ENCODE measurements at regions not wholly inside any gene's neighbourhood (a gene's known extent, or its start where the extent isn't known, plus 50 kb on each side); places are given as distances from the start of the nearest gene placed in this dataset.

- no peaks in the 10 kb centered on the region for H3K9me3 ChIP-seq (replicated peaks; ENCODE audit: control insufficient read depth, insufficient read depth, low read length)
- no peak overlapping the region for H3K27ac ChIP-seq (ENCODE audit: insufficient read depth, low read depth, low read length)
- no peaks in the 10 kb centered on the region for H3K79me2 ChIP-seq (ENCODE audit: control insufficient read depth, insufficient read depth, low read length)
- dilution Hi-C loops (cut with MboI; ENCODE audit: extremely low pct_ligation_motif_present, low sequenced_read_pairs): no loop called here
- H3K4me1 ChIP-seq (ENCODE audit: control insufficient read depth, extremely low read depth, insufficient read depth, low read length): no peaks in the 10 kb centered on the region
- no peak for TF ChIP-seq MYC (IDR thresholded peaks at IDR 0.05; ENCODE audit: low read depth, low read length)
- no peak for FAIRE-seq
- POLR2A ChIA-PET: no interaction called here
- no peak overlapping the region for H3K9ac ChIP-seq (replicated peaks; ENCODE audit: extremely low read depth, insufficient read depth, low read length)
- intact Hi-C loops (cut with micrococcal nuclease): no loop called here
- CTCF ChIA-PET: no interaction called here
- H3K27me3 ChIP-seq (ENCODE audit: control insufficient read depth in 2 of 2, insufficient read depth in 2 of 2, low read length in 2 of 2): peaks cover 0 to 5% of the 10 kb centered on the region in 2 experiments
- BruUV-seq (replicated peaks): no TSS peak
- no peak for DNase-seq (ENCODE audit: low read depth, low spot score)
- no peaks in the 10 kb centered on the region for H3K9me1 ChIP-seq (replicated peaks; ENCODE audit: control insufficient read depth, extremely low read depth, insufficient read depth, low read length)
- no peak overlapping the region for H3K4me3 ChIP-seq (replicated peaks in 1 of 3; ENCODE audit: insufficient read depth in 1 of 3, low read depth in 1 of 3, low read length in 3 of 3)
- H3K36me3 ChIP-seq (ENCODE audit: control insufficient read depth in 2 of 2, extremely low read depth in 1 of 2, insufficient read depth in 2 of 2, low read length in 2 of 2): no peaks in the 10 kb centered on the region
- no peak overlapping the region for H2AFZ ChIP-seq (ENCODE audit: low read depth, low read length)
- H4K20me1 ChIP-seq (replicated peaks; ENCODE audit: control insufficient read depth, extremely low read depth, insufficient read depth, low read length): no peaks in the 10 kb centered on the region
- H3K4me2 ChIP-seq (ENCODE audit: insufficient read depth, low read length): no peak overlapping the region
Observed at GRCh38 chr20:57781901-57782300, 72.1 kb upstream of the PMEPA1 start.

GRCh38 chr20:57780906-57781305 is 71.1 kb upstream of the PMEPA1 start:
- intact Hi-C loops (cut with micrococcal nuclease): no loop called here
- H3K4me3 ChIP-seq (replicated peaks in 1 of 3; ENCODE audit: insufficient read depth in 1 of 3, low read depth in 1 of 3, low read length in 3 of 3): no peak overlapping the region
- H2AFZ ChIP-seq (ENCODE audit: low read depth, low read length): no peak overlapping the region
- H3K4me1 ChIP-seq (ENCODE audit: control insufficient read depth, extremely low read depth, insufficient read depth, low read length): no peaks in the 10 kb centered on the region
- no peak overlapping the region for H3K4me2 ChIP-seq (ENCODE audit: insufficient read depth, low read length)
- no peak for DNase-seq (ENCODE audit: low read depth, low spot score)
- H3K9me1 ChIP-seq (replicated peaks; ENCODE audit: control insufficient read depth, extremely low read depth, insufficient read depth, low read length): no peaks in the 10 kb centered on the region
- H3K27me3 ChIP-seq (ENCODE audit: control insufficient read depth in 2 of 2, insufficient read depth in 2 of 2, low read length in 2 of 2): peaks cover 0 to 5% of the 10 kb centered on the region in 2 experiments
- no peak for FAIRE-seq
- POLR2A ChIA-PET: no interaction called here
- H3K79me2 ChIP-seq (ENCODE audit: control insufficient read depth, insufficient read depth, low read length): no peaks in the 10 kb centered on the region
- dilution Hi-C loops (cut with MboI; ENCODE audit: extremely low pct_ligation_motif_present, low sequenced_read_pairs): no loop called here
- CTCF ChIA-PET: no interaction called here
- H3K9ac ChIP-seq (replicated peaks; ENCODE audit: extremely low read depth, insufficient read depth, low read length): no peak overlapping the region
- no peaks in the 10 kb centered on the region for H4K20me1 ChIP-seq (replicated peaks; ENCODE audit: control insufficient read depth, extremely low read depth, insufficient read depth, low read length)
- no peaks in the 10 kb centered on the region for H3K36me3 ChIP-seq (ENCODE audit: control insufficient read depth in 2 of 2, extremely low read depth in 1 of 2, insufficient read depth in 2 of 2, low read length in 2 of 2)
- no peak overlapping the region for H3K27ac ChIP-seq (ENCODE audit: insufficient read depth, low read depth, low read length)
- BruUV-seq (replicated peaks): no TSS peak
- no peak for TF ChIP-seq FOS (IDR thresholded peaks at IDR 0.05; ENCODE audit: borderline replicate concordance, insufficient read depth, low read length)
- TF ChIP-seq POLR2A (IDR thresholded peaks at IDR 0.05; ENCODE audit: low read depth, low read length): no peak
- TF ChIP-seq JUN (IDR thresholded peaks at IDR 0.05; ENCODE audit: borderline replicate concordance, insufficient read depth, insufficient read length, low read depth): no peak
- TF ChIP-seq MYC (IDR thresholded peaks at IDR 0.05; ENCODE audit: low read depth, low read length): no peak
- TF ChIP-seq POLR2AphosphoS5 (IDR thresholded peaks at IDR 0.05; ENCODE audit: insufficient read depth, low read depth, low read length): no peak
- TF ChIP-seq, protein P1, sequence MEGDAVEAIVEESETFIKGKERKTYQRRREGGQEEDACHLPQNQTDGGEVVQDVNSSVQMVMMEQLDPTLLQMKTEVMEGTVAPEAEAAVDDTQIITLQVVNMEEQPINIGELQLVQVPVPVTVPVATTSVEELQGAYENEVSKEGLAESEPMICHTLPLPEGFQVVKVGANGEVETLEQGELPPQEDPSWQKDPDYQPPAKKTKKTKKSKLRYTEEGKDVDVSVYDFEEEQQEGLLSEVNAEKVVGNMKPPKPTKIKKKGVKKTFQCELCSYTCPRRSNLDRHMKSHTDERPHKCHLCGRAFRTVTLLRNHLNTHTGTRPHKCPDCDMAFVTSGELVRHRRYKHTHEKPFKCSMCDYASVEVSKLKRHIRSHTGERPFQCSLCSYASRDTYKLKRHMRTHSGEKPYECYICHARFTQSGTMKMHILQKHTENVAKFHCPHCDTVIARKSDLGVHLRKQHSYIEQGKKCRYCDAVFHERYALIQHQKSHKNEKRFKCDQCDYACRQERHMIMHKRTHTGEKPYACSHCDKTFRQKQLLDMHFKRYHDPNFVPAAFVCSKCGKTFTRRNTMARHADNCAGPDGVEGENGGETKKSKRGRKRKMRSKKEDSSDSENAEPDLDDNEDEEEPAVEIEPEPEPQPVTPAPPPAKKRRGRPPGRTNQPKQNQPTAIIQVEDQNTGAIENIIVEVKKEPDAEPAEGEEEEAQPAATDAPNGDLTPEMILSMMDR (IDR thresholded peaks at IDR 0.05; ENCODE audit: extremely low read depth in 1 of 2, insufficient read depth in 1 of 2, low read depth in 1 of 2, low read length in 2 of 2): no peak
- TF ChIP-seq GATA2 (IDR thresholded peaks at IDR 0.05; ENCODE audit: insufficient read depth, insufficient read length, low read depth, low read length): no peak
- no peak for TF ChIP-seq EZH2 (IDR thresholded peaks at IDR 0.05; ENCODE audit: borderline replicate concordance, low read depth, low read length, severe bottlenecking)
- no peak for TF ChIP-seq MAX (IDR thresholded peaks at IDR 0.05; ENCODE audit: insufficient read depth, insufficient read length)
- no peaks in the 10 kb centered on the region for H3K9me3 ChIP-seq (replicated peaks; ENCODE audit: control insufficient read depth, insufficient read depth, low read length)
